HepG2 (cell line): ENCODE measurements at regions not wholly inside any gene's neighbourhood (a gene's known extent, or its start where the extent isn't known, plus 50 kb on each side); places are given as distances from the start of the nearest gene placed in this dataset.

ENCODE experiments used
- ATAC-seq: fragments of 200-7000 bp; cut with Tn5 transposase; 3 replicates; pipeline ENCODE4 v1.9.1; 2020; ENCODE audit warnings: mild to moderate bottlenecking, moderate library complexity
- BruUV-seq: library from RNA; stranded (reverse); fragments of 400-500 nt; replicated peaks from 2 replicates; lab custom pipeline; 2021; lab: Mats Ljungman, UMichigan
- CTCF ChIA-PET: fragments of 300-600 bp; formaldehyde crosslinking; extraction: SDS; loops from one replicate; lab custom pipeline; 2021; ENCODE audit warnings: low total read pairs, inconsistent platforms, low intra/inter-chr PET ratio; lab: Yijun Ruan, JAX
- POLR2A ChIA-PET: fragments of 350-600 bp; sonication (Branson Sonifier 250); formaldehyde crosslinking; loops from one replicate; lab custom pipeline; 2020; ENCODE audit warnings: antibody characterized with exemption, inconsistent platforms; lab: Yijun Ruan, JAX
- DNase-seq: peaks from one replicate; pipeline ENCODE4 v3.0.0-alpha.2; 2015; ENCODE audit warnings: low spot score
- FAIRE-seq: peaks from 3 replicates; lab custom pipeline; 2011; peaks lifted over from hg19 to GRCh38; lab: Jason Lieb, UNC
- H2AFZ ChIP-seq: one replicate; pipeline ENCODE4 v1.6.1; 2011; ENCODE audit warnings: low read length, inconsistent platforms
- H3K27ac ChIP-seq: fragments of 300-600 bp; 3 replicates; pipeline ENCODE4 v1.8.0; 2011; ENCODE audit warnings: mixed run types, mild to moderate bottlenecking, mixed read lengths, low read length, inconsistent platforms; ENCODE audit not compliant: insufficient read depth; ENCODE audit errors: extremely low read length
- H3K27me3 ChIP-seq, 2 experiments: fragments of 200-600 bp in 1 of 2; 2 replicates in 1 of 2; 3 replicates in 1 of 2; pipeline versions ENCODE4 v1.6.0 to v1.8.0; 2011; ENCODE audit warnings: low read length in 2 of 2, mild to moderate bottlenecking in 2 of 2, moderate library complexity in 2 of 2, inconsistent platforms in 1 of 2; ENCODE audit not compliant: insufficient read depth in 2 of 2, control insufficient read depth in 1 of 2
- H3K36me3 ChIP-seq, 2 experiments: fragments of 200-600 bp in 1 of 2; replicated peaks in 1 of 2; 2 replicates in 1 of 2; 3 replicates in 1 of 2; pipeline versions ENCODE4 v1.5.1 to v1.8.0; 2011; ENCODE audit warnings: low read length in 2 of 2, inconsistent platforms in 1 of 2; ENCODE audit not compliant: insufficient read depth in 2 of 2, control insufficient read depth in 1 of 2
- H3K4me1 ChIP-seq: 2 replicates; pipeline ENCODE4 v1.5.1; 2012; ENCODE audit warnings: low read length, inconsistent platforms; ENCODE audit not compliant: insufficient read depth
- H3K4me2 ChIP-seq: 2 replicates; pipeline ENCODE4 v1.6.0; 2011; ENCODE audit warnings: low read depth, low read length, inconsistent platforms
- H3K4me3 ChIP-seq, 3 experiments: fragments of 200-600 bp in 1 of 3; sonication (generic), shearing (Covaris generic) in 1 of 3; replicated peaks in 1 of 3; 2 replicates each; pipeline ENCODE4 v1.5.1; 2011 to 2016; ENCODE audit warnings: low read length in 3 of 3, inconsistent platforms in 2 of 3, low read depth in 2 of 3, mild to moderate bottlenecking in 2 of 3, control low read depth in 1 of 3, mixed read lengths in 1 of 3; ENCODE audit not compliant: insufficient read depth in 1 of 3
- H3K79me2 ChIP-seq: one replicate; pipeline ENCODE4 v1.6.1; 2011; ENCODE audit warnings: low read length, inconsistent platforms; ENCODE audit not compliant: insufficient read depth
- H3K9ac ChIP-seq: 2 replicates; pipeline ENCODE4 v1.6.0; 2011; ENCODE audit warnings: mild to moderate bottlenecking, low read depth, low read length, inconsistent platforms; ENCODE audit not compliant: insufficient read depth
- H3K9me3 ChIP-seq: 2 replicates; pipeline ENCODE4 v1.5.1; 2012; ENCODE audit warnings: mild to moderate bottlenecking, low read length
- H4K20me1 ChIP-seq: 2 replicates; pipeline ENCODE4 v1.6.0; 2011; ENCODE audit warnings: inconsistent platforms, mild to moderate bottlenecking, low read length, moderate library complexity; ENCODE audit not compliant: insufficient read depth
- DNMT1 ChIP-seq: sonication (generic); formaldehyde crosslinking; IDR thresholded peaks from 2 replicates; pipeline ENCODE4 v1.5.1; 2020; ENCODE audit warnings: mild to moderate bottlenecking, missing genetic modification reagents
- E2F1 ChIP-seq: sonication (generic); formaldehyde crosslinking; IDR thresholded peaks from 2 replicates; pipeline ENCODE4 v1.5.0; 2020; ENCODE audit warnings: missing genetic modification reagents
- PLRG1 ChIP-seq: fragments of 450-650 bp; conservative IDR thresholded peaks from 2 replicates; pipeline ENCODE4 v1.6.1; 2016
- PRMT3 ChIP-seq: sonication (generic); formaldehyde crosslinking; IDR thresholded peaks from 2 replicates; pipeline ENCODE4 v1.8.1; 2022; ENCODE audit warnings: low read depth, mild to moderate bottlenecking, moderate library complexity, missing genetic modification reagents, borderline replicate concordance
- REL ChIP-seq: sonication (generic); formaldehyde crosslinking; conservative IDR thresholded peaks from 2 replicates; pipeline ENCODE4 v1.8.0; 2022; ENCODE audit warnings: mild to moderate bottlenecking, missing genetic modification reagents, moderate library complexity
- SMAD9 ChIP-seq: sonication (generic); formaldehyde crosslinking; IDR thresholded peaks from 2 replicates; pipeline ENCODE4 v1.5.1; 2020; ENCODE audit warnings: mild to moderate bottlenecking, missing genetic modification reagents
- SRSF4 ChIP-seq: fragments of 200-400 bp; formaldehyde crosslinking; IDR thresholded peaks from one replicate; pipeline ENCODE4 v1.6.1; 2018; ENCODE audit warnings: mild to moderate bottlenecking, low read depth, low read length, moderate library complexity; ENCODE audit not compliant: poor library complexity, severe bottlenecking
- ZC3H13 ChIP-seq: sonication (generic); formaldehyde crosslinking; IDR thresholded peaks from 2 replicates; pipeline ENCODE4 v1.8.1; 2023; ENCODE audit warnings: mild to moderate bottlenecking, missing genetic modification reagents, moderate library complexity
- ZNF20 ChIP-seq: sonication (generic); formaldehyde crosslinking; IDR thresholded peaks from 2 replicates; pipeline ENCODE4 v1.4.0; 2020; ENCODE audit warnings: mild to moderate bottlenecking, moderate library complexity, missing genetic modification reagents
- ZNF543 ChIP-seq: sonication (generic); formaldehyde crosslinking; IDR thresholded peaks from 2 replicates; pipeline ENCODE4 v1.4.0; 2020; ENCODE audit warnings: mild to moderate bottlenecking, missing genetic modification reagents
- WGBS: methylation state at CpG from one replicate; pipeline ENCODE4 v1.1.6; 2017; ENCODE audit warnings: low lambda C conversion rate; 5-methylcytosine and 5-hydroxymethylcytosine counted together
- in situ Hi-C: cut with HindIII; loops from 2 replicates; pipeline ENCODE4 v1.10.0; 2017; ENCODE audit warnings: low pct_unique_long_range_greater_than_20kb; ENCODE audit not compliant: extremely low pct_ligation_motif_present
- intact Hi-C: fragments of 100-400 bp; cut with micrococcal nuclease; formaldehyde crosslinking; loops from one replicate; pipeline ENCODE4 v1.10.0; 2022; ENCODE audit not compliant: unreplicated experiment
- TF ChIP-seq, protein P1 (sequence below): sonication (generic); formaldehyde crosslinking; IDR thresholded peaks from 2 replicates; pipeline ENCODE4 v1.4.0; 2020; ENCODE audit warnings: mild to moderate bottlenecking, missing genetic modification reagents
- TF ChIP-seq, protein P2 (sequence below): IDR thresholded peaks from 2 replicates; pipeline ENCODE4 v1.6.1; 2016; ENCODE audit warnings: mild to moderate bottlenecking

DNA sequence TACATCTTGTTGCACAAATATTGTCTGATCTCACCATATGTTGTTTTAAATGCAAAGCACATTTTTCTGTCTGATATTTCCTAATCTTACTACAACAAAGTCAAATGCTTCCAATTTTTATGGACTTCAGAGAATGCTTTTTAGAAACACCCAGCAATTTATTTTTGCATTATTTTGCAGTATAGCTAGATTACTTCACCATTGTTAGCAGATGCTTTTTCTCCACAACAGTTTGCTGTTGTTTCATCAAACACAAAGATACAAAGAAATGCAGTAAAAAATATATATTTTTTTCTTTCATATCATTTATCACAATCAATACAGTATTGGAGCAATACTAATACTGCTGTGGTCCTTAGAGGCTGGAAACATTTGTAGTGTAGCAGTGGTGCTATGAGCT, 674.4 kb downstream of the TMTC2 start:
- H3K4me1 ChIP-seq: no peaks in the 10 kb centered on the region
- TF ChIP-seq REL (CRISPR knock-in tag) (no peak), DNMT1 (CRISPR knock-in tag) (no peak), PLRG1 (no peak), ZNF20 (CRISPR knock-in tag) (no peak), SMAD9 (CRISPR knock-in tag) (no peak), ZNF543 (CRISPR knock-in tag) (no peak)
- TF ChIP-seq, protein P1, sequence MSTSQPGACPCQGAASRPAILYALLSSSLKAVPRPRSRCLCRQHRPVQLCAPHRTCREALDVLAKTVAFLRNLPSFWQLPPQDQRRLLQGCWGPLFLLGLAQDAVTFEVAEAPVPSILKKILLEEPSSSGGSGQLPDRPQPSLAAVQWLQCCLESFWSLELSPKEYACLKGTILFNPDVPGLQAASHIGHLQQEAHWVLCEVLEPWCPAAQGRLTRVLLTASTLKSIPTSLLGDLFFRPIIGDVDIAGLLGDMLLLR (CRISPR knock-in tag): no peak
- POLR2A ChIA-PET: no interaction called here
- no peak overlapping the region for H3K9ac ChIP-seq
- intact Hi-C loops (no loop called here), in situ Hi-C loops (no loop called here)
- DNase-seq (no peak), ATAC-seq (no peak), FAIRE-seq (no peak)
- CTCF ChIA-PET: no interaction called here
- H3K4me2 ChIP-seq: no peak overlapping the region
- no peak overlapping the region for H3K4me3 ChIP-seq
- H3K36me3 ChIP-seq: no peaks in the 10 kb centered on the region
- no peak overlapping the region for H2AFZ ChIP-seq
- H3K27ac ChIP-seq: no peak overlapping the region
- H3K79me2 ChIP-seq: no peaks in the 10 kb centered on the region
- H3K27me3 ChIP-seq: no peaks in the 10 kb centered on the region
- H4K20me1 ChIP-seq: no peaks in the 10 kb centered on the region
- H3K9me3 ChIP-seq: peaks cover 71% of the 10 kb centered on the region
- no TSS peak for BruUV-seq

DNA sequence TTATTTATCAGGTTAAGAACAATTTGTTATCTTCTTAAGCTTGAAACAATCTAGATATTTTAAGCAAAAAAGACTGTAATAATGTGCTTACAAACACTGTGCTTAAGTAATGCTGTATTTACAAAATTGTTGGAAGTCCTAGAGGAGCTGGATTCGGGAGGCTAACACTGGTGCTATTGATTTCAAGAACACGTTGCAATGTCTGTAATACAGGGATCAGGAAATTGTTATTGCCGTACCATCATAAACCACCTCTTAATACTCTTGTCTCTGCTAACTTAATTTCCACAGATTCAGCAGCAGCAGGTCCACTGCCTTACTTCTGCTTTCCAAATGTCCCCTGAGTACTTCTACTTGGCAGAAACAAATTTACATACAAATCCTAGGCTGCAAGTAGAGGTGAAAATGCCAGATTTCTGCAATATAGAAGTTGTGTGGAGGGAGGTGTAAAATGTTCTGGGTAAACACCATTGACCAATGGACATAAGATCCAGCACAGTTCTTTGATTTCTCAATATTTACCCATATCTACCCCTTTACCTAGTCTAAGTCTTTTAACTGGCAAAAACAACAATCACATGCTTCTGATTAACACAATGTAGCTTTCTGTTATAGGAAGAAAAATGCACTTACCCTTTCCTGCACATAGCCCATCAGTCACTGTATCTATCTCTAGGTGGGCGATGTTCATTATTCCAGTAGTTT, 663.4 kb downstream of the TMTC2 start:
- CTCF ChIA-PET: no interaction called here

More for the DNA sequence above, 663.4 kb downstream of the TMTC2 start:
- BruUV-seq: no TSS peak
- H3K27me3 ChIP-seq: no peaks in the 10 kb centered on the region
- H3K27ac ChIP-seq: no peak overlapping the region
- H3K4me1 ChIP-seq: no peaks in the 10 kb centered on the region
- FAIRE-seq: no peak
- H3K79me2 ChIP-seq: no peaks in the 10 kb centered on the region
- H3K36me3 ChIP-seq: no peaks in the 10 kb centered on the region
- no peak for DNase-seq
- no peak overlapping the region for H3K4me3 ChIP-seq
- WGBS: 13% methylated on average over 4 of the region's 4 CpGs
- H4K20me1 ChIP-seq: no peaks in the 10 kb centered on the region
- peaks cover 73% of the 10 kb centered on the region for H3K9me3 ChIP-seq
- POLR2A ChIA-PET: no interaction called here
- H2AFZ ChIP-seq: no peak overlapping the region
- in situ Hi-C loops: no loop called here
- intact Hi-C loops: no loop called here
- no peak overlapping the region for H3K4me2 ChIP-seq
- no peak overlapping the region for H3K9ac ChIP-seq
- no peak for ATAC-seq
- TF ChIP-seq SRSF4: no peak
- no peak for TF ChIP-seq PRMT3 (CRISPR knock-in tag)
- no peak for TF ChIP-seq E2F1 (CRISPR knock-in tag)
- no peak for TF ChIP-seq ZC3H13
- TF ChIP-seq, protein P2, sequence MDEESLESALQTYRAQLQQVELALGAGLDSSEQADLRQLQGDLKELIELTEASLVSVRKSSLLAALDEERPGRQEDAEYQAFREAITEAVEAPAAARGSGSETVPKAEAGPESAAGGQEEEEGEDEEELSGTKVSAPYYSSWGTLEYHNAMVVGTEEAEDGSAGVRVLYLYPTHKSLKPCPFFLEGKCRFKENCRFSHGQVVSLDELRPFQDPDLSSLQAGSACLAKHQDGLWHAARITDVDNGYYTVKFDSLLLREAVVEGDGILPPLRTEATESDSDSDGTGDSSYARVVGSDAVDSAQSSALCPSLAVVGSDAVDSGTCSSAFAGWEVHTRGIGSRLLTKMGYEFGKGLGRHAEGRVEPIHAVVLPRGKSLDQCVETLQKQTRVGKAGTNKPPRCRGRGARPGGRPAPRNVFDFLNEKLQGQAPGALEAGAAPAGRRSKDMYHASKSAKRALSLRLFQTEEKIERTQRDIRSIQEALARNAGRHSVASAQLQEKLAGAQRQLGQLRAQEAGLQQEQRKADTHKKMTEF: no peak
- TF ChIP-seq, all 625 proteins: peak for 0
